Activated CD4-positive, CD25-positive, alpha-beta regulatory T cell treated with anti-CD3 and anti-CD28 coated beads, Interleukin-2, amount 50 U/mL, for 24 hours (primary cell): ENCODE measurements at regions not wholly inside any gene's neighbourhood (a gene's known extent, or its start where the extent isn't known, plus 50 kb on each side); places are given as distances from the start of the nearest gene placed in this dataset.

ENCODE experiments used
- ATAC-seq, 2 donors: fragments of 150-1000 bp; cut with Tn5 transposase; one replicate each; pipeline ENCODE4 v1.10.0; 2021; ENCODE audit warnings: mild to moderate bottlenecking in 1 of 2, moderate library complexity in 1 of 2

- no peak for ATAC-seq
These were observed 692.7 kb downstream of the MCTP2 start for GRCh38 chr15:94924057-94924456.

DNA sequence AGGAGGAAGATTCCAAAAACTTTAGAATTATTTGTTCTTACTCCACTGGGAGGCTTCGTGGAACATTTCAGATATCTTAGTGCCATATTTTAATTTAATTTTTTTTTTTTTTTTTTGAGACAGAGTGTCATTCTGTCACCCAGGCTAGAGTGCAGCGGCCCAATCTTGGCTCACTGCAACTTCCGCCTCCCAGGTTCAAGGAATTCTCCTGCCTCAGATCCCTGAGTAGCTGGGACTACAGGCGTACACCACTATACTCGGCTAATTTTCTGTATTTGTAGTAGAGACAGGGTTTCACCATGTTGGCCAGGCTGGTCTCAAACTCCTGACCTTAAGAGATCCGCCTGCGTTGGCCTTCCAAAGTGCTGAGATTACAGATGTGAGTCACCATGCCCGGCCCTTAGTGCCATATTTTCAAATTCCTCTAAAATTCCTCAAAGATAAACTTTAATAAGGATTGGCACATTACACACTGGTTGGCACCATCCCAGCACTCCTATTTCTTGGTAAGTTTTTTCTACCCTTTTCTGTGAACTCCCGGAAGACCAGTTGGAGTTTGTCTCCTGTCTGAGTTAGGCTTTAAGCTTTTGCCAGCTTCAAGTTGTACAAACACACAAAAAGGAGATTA lies 693.7 kb downstream of the MCTP2 start:
- ATAC-seq = no peak

DNA sequence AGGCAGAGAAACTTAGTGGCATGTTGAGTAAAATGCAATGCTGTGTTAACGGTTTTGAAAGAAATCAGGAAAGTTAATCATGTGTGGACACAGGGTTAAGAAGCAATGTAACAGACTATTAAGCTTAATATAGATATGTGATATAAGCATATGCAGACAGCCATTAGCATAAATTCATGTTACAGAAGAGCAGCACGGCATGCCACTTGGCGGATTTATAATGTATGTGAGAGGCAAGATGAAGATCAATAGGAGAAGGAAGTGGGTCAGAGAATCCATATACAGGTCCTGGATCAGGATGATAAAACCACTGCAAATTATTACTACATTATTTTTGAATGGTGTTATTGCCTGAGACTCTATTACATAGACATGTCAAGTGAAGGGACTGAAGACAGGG lies 694.3 kb downstream of the MCTP2 start:
- no peak for ATAC-seq

- ATAC-seq = no peak
These were observed 695.6 kb downstream of the MCTP2 start for GRCh38 chr15:94927003-94927402.

GRCh38 chr15:94929282-94929681 lies 697.9 kb downstream of the MCTP2 start:
- ATAC-seq = no peak

GRCh38 chr15:94930441-94930840 lies 699.1 kb downstream of the MCTP2 start:
- ATAC-seq = no peak

DNA sequence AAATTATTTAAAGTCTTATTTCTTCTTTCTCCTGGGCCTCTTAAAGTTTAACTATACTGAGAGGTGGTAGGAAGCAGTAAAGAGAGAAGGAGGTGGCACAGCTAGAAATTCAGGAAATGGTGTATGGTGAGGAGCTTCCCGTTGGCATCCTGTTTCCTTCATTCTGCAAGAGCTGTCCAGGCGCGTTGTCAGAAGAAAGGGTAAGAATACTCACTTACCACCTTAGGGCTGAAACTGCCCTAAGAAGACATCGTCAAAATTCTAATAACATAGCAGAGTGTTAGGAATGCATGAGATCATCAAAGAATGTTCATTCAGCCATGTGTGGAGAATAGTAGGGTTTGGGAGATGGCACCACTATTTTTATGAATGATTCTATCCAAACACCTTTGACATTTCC lies 699.6 kb downstream of the MCTP2 start:
- ATAC-seq = no peak

- ATAC-seq = no peak
These were observed 703.1 kb downstream of the MCTP2 start for GRCh38 chr15:94934440-94934839.

- no peak for ATAC-seq
These were observed 705.9 kb downstream of the MCTP2 start for GRCh38 chr15:94937242-94937641.

GRCh38 chr15:94943888-94944287 lies 712.5 kb downstream of the MCTP2 start:
- no peak for ATAC-seq

DNA sequence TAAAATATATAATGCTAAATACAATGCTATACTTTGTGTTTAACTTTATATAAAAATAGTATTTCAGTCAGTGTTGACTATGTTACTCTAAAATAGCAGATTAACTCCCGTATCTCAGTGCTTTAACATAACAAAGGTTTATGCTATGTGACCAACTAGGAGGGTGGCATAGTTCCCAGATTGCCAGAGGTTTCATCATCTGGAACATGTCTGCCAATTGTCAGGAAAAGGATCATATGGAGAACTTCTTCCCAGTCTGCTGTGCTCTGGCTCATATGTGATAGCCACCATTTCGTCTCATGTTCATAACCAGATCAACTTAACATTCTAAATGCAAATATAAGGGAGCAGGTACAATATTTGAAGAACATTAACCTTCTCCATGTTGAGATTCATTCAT lies 720.2 kb downstream of the MCTP2 start:
- no peak for ATAC-seq

- no peak for ATAC-seq
These were observed 732.6 kb downstream of the MCTP2 start for GRCh38 chr15:94963953-94964352.

- ATAC-seq = no peak
These were observed 734.2 kb downstream of the MCTP2 start for GRCh38 chr15:94965593-94965992.

DNA sequence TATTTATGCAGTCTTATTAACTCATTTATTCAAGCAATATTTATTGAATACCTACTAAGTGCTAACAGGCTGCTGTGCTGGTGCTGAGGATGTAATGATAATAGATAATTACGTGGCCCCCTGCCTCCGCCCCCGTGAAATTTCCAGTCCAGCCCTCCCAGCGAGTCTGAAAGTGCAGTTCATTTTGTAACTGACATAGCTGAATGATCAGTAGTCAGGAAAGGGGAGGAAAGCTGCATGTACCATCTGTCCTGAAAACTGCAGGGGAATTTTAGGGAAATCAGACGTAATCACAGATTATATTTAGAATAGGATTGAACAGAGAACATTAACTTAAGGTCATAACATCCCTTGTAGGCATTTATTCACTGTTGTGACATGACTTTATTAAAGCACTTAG lies 736.8 kb downstream of the MCTP2 start:
- ATAC-seq = no peak

- ATAC-seq = no peak
These were observed 738.7 kb downstream of the MCTP2 start for GRCh38 chr15:94970096-94970495.

DNA sequence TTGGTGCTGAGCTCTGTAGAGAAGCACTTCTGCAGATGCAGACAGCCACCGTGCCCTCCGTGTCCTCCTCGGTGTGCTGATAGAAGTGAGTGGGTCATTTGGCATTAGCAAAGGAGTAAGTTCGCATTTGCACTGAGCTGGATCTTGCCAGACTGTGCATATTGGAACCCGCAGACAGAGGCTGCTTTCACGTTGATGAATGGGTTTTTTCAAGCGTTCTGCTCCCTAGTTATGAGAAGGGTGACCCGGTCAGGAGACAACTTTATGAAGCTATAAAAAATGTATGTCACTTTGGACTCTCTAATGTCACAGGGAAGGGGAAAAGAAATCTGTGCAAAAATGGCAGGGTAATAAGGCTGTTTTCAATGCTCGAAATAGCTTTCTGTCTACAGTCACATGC lies 739.4 kb downstream of the MCTP2 start:
- ATAC-seq = no peak

DNA sequence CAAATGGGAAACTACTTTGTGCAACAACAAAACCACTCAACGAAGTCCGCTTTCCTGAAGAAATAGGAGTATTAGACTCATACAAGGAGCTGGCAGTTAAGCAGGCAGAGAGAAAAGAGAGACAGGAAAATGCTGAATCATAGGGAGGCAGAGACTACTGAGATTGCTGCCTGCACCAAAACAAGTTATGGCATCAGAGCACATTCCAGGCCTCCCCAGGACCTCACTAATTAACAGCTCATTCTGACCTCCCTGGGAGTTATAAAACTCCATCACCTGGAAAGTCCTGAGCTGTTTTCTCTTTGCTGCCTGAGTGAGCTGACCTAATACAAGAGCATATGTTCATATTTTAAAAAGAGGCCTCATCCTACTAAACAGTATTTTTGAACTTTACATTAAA lies 741.0 kb downstream of the MCTP2 start:
- no peak for ATAC-seq

- ATAC-seq = no peak
These were observed 755.7 kb downstream of the MCTP2 start for GRCh38 chr15:94987085-94987484.

DNA sequence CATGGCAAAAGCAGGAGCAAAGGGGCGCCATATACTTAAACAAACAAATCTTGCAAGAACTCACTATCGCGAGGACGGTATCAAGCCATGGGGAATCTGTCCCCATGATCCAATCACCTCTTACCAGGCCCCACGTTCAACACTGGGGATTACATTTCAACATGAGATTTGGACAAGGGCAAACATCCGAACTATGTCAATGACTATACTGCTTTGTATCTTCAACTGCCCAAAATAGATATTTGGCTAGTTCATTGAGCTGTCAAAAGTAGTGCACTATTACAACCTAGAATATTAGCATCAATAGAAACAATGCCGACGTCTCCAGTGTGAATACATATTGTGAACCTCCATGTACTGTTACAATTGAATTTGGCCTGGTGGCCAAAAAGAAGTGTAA lies 760.4 kb downstream of the MCTP2 start:
- ATAC-seq = no peak

- ATAC-seq = no peak
These were observed 778.3 kb downstream of the MCTP2 start for GRCh38 chr15:95009635-95010034.

DNA sequence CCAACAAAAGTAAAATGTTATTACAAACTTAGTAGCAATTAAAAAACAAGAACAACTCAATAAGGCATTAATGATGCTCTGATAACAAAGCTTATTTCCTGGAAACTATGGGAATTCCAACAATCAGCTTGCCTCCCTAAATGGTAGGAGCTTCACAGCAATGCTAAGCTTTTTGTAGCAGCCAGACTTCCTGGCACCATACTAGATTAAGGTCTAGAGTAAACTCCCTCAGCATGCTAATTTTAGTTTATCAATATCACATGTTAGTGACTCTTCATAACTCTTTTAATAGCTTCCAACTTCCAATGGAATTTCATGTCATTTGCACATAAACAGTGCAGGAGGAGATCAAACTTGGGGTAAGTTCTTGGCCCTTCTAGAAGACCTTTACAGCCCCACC lies 782.0 kb downstream of the MCTP2 start:
- ATAC-seq = no peak

DNA sequence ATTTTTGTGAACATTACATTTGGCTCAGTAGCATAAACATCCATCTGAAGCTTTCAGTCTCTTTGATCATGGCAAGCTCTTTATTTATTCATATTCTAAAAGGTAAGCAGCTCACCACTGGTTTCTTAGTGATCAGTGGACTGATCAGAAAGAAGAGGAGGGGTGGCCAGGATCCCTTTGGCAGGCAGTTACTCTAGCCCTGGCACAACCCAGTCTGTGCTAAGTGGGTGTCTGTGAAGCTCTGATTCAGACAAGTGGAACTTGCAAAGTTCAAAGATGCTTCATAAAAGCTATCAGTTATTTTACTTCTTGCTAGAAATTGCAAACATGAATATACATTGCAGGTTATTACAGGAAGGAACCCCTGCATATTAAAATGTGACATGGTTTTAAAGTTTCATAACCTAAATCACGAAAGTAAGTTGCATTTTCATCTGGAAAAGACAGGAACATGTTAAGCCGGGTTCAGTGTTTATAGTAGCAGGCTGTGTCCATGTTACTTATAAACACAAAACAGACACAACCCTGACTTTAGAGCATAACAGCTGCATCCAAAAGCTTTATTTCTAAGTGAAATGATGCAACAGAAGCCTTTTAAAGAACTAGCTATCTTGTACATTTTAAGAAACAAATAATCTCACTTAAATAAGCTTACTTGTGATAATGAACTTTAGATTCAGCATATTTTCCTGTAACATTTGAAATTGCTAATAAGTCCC lies 785.3 kb downstream of the MCTP2 start:
- ATAC-seq = no peak

GRCh38 chr15:95017666-95018328 lies 786.4 kb downstream of the MCTP2 start:
- no peak for ATAC-seq

DNA sequence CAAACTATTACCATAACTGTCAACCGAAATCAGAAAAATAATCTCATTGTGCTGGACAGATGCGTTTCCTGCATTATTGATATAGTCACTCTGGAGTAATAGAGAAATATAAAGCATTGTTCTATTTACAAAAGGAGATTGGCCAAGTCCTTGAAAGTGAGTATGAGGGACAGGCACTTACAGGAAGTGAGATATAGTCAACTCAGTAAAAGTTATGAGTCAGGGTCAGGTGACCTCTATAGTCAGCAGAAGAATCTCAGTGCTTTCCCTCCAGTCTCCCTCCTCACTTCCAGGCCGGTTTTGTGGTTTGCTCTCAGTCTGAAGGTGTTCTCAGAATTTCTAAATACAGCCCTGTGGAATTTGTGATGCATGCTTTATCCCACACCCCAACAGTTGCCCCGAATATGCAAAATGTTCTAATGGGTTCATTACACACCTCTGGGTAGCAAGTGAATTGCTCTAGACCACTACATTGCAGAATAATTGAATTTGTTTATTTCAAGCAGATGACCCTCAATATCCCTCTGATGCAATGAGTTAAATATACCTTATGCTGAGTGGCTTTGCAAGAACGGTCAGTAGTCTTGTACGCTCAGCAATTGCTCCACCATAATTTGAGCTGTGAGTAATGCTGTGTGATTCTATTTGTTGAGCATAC lies 787.7 kb downstream of the MCTP2 start:
- ATAC-seq = no peak
